HCT116 (cell line): ENCODE measurements at regions not wholly inside any gene's neighbourhood (a gene's known extent, or its start where the extent isn't known, plus 50 kb on each side); places are given as distances from the start of the nearest gene placed in this dataset.

Source experiments
- CTCF ChIP-seq, 3 experiments: fragments of 200-600 bp in 1 of 3; sonication (generic) in 1 of 3; IDR thresholded peaks in 2 of 3; conservative IDR thresholded peaks in 1 of 3; 2 replicates each; pipeline ENCODE4 v1.5.1; 2012 to 2017; ENCODE audit warnings: low read depth in 2 of 3, low read length in 2 of 3, antibody characterized with exemption in 1 of 3, borderline replicate concordance in 1 of 3, control low read depth in 1 of 3, mild to moderate bottlenecking in 1 of 3, mixed read lengths in 1 of 3, mixed run types in 1 of 3, moderate library complexity in 1 of 3; ENCODE audit not compliant: insufficient read depth in 1 of 3
- ELF1 ChIP-seq: IDR thresholded peaks from 2 replicates; pipeline ENCODE4 v1.6.1; 2012; ENCODE audit warnings: low read depth, borderline replicate concordance
- EZH2 ChIP-seq: fragments of 200-600 bp; sonication (generic); IDR thresholded peaks from 2 replicates; pipeline ENCODE4 v1.6.1; 2017; ENCODE audit warnings: antibody characterized with exemption, mixed run types
- FOSL1 ChIP-seq: IDR thresholded peaks from 2 replicates; pipeline ENCODE4 v1.6.1; 2012; ENCODE audit warnings: low read depth
- MAX ChIP-seq: IDR thresholded peaks from 2 replicates; pipeline ENCODE4 v1.6.1; 2012
- POLR2A ChIP-seq: IDR thresholded peaks from 2 replicates; pipeline ENCODE4 v1.7.0; 2011; ENCODE audit warnings: borderline replicate concordance; ENCODE audit not compliant: insufficient read depth, insufficient read length; ENCODE audit errors: extremely low read depth
- POLR2AphosphoS5 ChIP-seq: IDR thresholded peaks from 2 replicates; pipeline ENCODE4 v1.6.1; 2011; ENCODE audit warnings: mild to moderate bottlenecking, low read depth, low read length, moderate library complexity
- SIN3A ChIP-seq: IDR thresholded peaks from 2 replicates; pipeline ENCODE4 v1.6.1; 2012; ENCODE audit warnings: low read depth

GRCh38 chr2:187050409-187050998 is 201.5 kb upstream of the ZSWIM2 start:
- no peak for TF ChIP-seq MAX
- no peak for TF ChIP-seq POLR2AphosphoS5
- TF ChIP-seq FOSL1 = peak; percentile 27; the same call in 1 of the 2 replicates
- TF ChIP-seq CTCF (IDR thresholded peaks at IDR 0.05 in 2 of 3, conservative IDR thresholded peaks at IDR 0.05 in 1 of 3; ENCODE audit: borderline replicate concordance in 1 of 3, insufficient read depth in 1 of 3, low read depth in 2 of 3, low read length in 2 of 3) = no peak
- no peak for TF ChIP-seq EZH2
- TF ChIP-seq ELF1 = no peak
- no peak for TF ChIP-seq SIN3A
- no peak for TF ChIP-seq POLR2A
